Stimulated activated effector memory CD8-positive, alpha-beta T cell treated with anti-CD3 and anti-CD28 coated beads, Interleukin-12 subunit alpha, Interleukin-12 subunit beta, amount 100 ng/mL, for 72 hours (primary cell): ENCODE measurements at regions not wholly inside any gene's neighbourhood (a gene's known extent, or its start where the extent isn't known, plus 50 kb on each side); places are given as distances from the start of the nearest gene placed in this dataset.
"Not testable (repeated sequence)": the region's sequence is repeated elsewhere in the genome, so short reads cannot be mapped to it uniquely, and the experiment has no call there.

Experiments used
- ATAC-seq: fragments of 150-1000 bp; cut with Tn5 transposase; 2 replicates; pipeline ENCODE4 v1.10.0; 2021
- DNase-seq, 2 donors: peaks; one replicate each; pipeline ENCODE4 v3.0.0; 2021 to 2022; ENCODE audit warnings: low spot score in 2 of 2
- H3K27ac Mint-ChIP-seq: one replicate; pipeline ENCODE4 v1.8.0; 2022; ENCODE audit warnings: mild to moderate bottlenecking, mixed read lengths
- H3K36me3 Mint-ChIP-seq: one replicate; pipeline ENCODE4 v1.8.0; 2022; ENCODE audit warnings: mild to moderate bottlenecking, mixed read lengths
- H3K4me1 Mint-ChIP-seq: one replicate; pipeline ENCODE4 v1.8.0; 2022; ENCODE audit warnings: mixed read lengths
- H3K4me3 Mint-ChIP-seq: one replicate; pipeline ENCODE4 v1.8.0; 2022; ENCODE audit warnings: mild to moderate bottlenecking, mixed read lengths
- H3K9me3 Mint-ChIP-seq: one replicate; pipeline ENCODE4 v1.8.0; 2022; ENCODE audit warnings: mixed read lengths

DNA sequence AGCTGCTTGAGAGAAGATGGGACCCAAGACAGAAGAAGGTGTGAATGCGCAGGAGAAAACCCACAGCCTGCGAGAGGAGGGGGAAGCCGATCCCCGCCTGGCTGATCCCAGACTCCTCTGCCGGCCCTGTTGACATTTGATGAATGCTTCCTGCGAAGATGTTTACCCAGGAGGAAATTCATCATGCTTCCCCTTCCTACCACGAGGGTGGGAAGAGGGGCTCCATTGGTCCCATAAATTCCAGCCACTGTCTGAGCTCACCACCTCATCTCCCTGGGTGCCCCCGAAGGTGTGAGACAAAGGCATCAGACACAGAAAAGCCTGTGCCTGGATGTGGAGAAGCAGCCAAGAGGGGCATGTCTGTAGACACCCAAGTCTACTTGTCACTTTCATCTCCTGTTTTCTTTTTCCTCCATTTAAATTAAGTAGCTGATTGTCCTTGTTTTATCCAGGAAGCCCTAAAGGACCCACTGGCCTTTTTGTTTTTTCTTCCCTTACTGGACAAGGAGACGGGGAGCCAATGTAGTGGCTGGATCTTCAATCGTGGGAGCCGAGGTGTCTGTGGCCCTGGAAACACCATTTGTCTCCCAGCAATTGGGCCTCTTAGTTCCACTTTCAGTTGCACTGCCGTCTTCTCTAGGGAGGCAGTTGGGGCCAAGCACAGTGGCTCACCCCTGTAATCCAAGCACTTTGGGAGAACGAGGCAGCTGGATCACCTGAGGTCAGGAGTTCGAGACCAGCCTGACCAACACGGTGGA, 95.3 kb upstream of the HES1 start:
- no peak for ATAC-seq
- H3K27ac Mint-ChIP-seq, result no peak overlapping the region
- H3K36me3 Mint-ChIP-seq, result no peaks in the 10 kb centered on the region
- no peaks in the 10 kb centered on the region for H3K9me3 Mint-ChIP-seq
- no peak overlapping the region for H3K4me3 Mint-ChIP-seq
- no peak for DNase-seq
- H3K4me1 Mint-ChIP-seq, result no peaks in the 10 kb centered on the region

DNA sequence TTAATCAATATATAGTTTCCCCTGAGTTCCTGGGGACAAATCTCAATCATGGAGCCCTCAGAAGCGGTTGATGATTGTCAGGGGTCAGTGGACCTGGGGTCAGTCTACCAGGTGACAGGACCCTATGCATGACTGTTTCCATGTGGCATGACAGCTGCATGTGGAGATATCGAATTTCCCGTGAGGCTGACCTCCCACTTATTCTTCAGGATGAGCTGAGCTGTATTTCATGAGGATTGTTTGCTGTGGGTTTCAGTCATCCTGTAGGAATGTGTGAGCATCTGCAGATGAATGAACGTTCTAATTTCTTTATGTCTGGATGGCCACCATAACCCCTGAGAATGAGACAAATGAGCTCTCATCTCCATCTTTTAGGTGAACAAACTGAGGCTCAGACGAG, 93.0 kb upstream of the HES1 start:
- Mint-ChIP-seq H3K36me3 (no peaks in the 10 kb centered on the region), H3K4me1 (no peaks in the 10 kb centered on the region), H3K9me3 (no peaks in the 10 kb centered on the region), H3K4me3 (no peak overlapping the region), H3K27ac (no peak overlapping the region)
- DNase-seq (no peak), ATAC-seq (no peak)

DNA sequence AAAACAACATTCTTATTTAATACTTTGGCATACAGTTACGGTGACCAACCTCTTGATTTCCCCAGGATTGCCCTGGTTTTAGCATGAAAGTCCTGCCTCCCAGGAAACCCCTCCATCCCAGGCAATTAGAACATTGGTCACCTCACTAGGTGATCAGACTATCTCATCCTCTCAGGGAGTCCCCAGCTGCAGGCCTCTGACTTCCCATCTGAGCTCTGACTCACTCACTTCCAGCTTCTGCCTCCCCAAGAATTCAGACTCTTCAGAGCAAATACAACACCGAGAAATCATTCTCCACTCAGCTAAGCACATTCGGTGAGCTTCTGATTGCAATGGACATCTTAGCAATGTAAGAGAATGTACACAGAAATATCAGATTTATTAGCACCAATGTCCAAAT, 92.4 kb upstream of the HES1 start:
- Mint-ChIP-seq H3K36me3 (no peaks in the 10 kb centered on the region), H3K9me3 (no peaks in the 10 kb centered on the region), H3K4me3 (no peak overlapping the region), H3K27ac (no peak overlapping the region), H3K4me1 (no peaks in the 10 kb centered on the region)
- DNase-seq (no peak), ATAC-seq (no peak)

DNA sequence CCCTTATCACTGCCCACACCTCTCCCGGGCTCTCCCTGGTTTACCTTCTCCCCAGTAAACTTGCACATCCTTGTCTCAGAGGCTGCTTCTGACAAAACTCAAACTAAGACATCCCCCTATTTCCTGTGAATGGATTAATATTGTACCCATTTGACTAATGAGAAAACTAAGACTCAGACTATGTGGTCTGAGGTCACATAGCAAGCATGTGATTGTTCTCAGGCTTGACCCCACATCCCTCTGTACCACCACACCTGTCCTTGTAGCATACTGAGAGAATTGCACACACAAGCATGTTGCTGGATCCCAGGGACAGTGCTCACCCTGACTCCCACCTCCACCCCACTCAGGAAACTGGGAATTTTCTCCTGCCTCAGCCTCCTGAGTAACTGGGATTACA, 90.7 kb upstream of the HES1 start:
- no peak overlapping the region for H3K27ac Mint-ChIP-seq
- peak; percentile 34 for ATAC-seq
- H3K36me3 Mint-ChIP-seq, result no peaks in the 10 kb centered on the region

DNA sequence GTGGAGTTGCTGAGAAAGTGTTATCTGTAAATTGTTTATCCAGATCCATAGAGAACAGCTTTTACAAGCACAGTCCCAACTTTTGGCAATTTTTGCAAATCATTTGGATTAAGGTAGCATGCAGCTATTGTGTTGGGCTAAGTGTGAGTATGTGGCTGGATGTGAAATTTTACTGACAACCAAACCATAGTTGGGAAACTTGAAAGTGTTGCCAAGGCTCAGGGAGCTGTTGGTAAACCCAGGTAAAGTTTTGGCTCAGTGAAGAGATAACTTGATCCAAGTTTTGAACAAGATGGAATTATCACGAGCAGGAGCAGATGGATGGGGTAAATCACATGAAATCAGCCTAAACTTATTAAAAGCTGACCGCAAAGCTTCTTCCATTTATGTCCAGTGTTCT, 90.0 kb upstream of the HES1 start:
- ATAC-seq, result no peak
- H3K27ac Mint-ChIP-seq, result no peak overlapping the region
- H3K4me3 Mint-ChIP-seq, result no peak overlapping the region
- no peaks in the 10 kb centered on the region for H3K4me1 Mint-ChIP-seq
- no peak for DNase-seq
- no peaks in the 10 kb centered on the region for H3K36me3 Mint-ChIP-seq
- no peaks in the 10 kb centered on the region for H3K9me3 Mint-ChIP-seq

More for the DNA sequence above, 90.7 kb upstream of the HES1 start:
- DNase-seq, result no peak
- H3K4me3 Mint-ChIP-seq, result no peak overlapping the region
- no peaks in the 10 kb centered on the region for H3K9me3 Mint-ChIP-seq
- no peaks in the 10 kb centered on the region for H3K4me1 Mint-ChIP-seq

DNA sequence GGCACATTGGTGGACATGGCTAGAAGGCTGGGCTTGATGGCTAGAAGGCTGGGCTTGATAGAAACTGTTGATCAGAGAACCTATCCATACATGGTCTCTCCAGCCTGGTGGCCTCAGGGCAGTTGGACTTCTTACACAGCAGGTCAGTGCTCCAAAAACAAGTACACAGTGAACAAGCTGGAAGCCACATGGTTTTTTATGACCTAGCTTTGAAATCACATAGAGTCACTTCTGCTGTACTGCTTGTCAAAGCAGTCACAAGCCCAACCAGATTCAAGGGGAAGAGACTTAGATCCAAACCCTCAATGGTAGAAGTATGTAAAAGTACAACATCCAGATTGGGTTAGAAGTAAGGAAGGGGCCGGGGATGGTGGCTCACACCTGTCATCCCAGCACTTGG, 89.4 kb upstream of the HES1 start:
- ATAC-seq, result no peak
- H3K27ac Mint-ChIP-seq, result no peak overlapping the region
- no peaks in the 10 kb centered on the region for H3K4me1 Mint-ChIP-seq
- DNase-seq, result no peak
- H3K9me3 Mint-ChIP-seq, result no peaks in the 10 kb centered on the region
- no peaks in the 10 kb centered on the region for H3K36me3 Mint-ChIP-seq
- no peak overlapping the region for H3K4me3 Mint-ChIP-seq

DNA sequence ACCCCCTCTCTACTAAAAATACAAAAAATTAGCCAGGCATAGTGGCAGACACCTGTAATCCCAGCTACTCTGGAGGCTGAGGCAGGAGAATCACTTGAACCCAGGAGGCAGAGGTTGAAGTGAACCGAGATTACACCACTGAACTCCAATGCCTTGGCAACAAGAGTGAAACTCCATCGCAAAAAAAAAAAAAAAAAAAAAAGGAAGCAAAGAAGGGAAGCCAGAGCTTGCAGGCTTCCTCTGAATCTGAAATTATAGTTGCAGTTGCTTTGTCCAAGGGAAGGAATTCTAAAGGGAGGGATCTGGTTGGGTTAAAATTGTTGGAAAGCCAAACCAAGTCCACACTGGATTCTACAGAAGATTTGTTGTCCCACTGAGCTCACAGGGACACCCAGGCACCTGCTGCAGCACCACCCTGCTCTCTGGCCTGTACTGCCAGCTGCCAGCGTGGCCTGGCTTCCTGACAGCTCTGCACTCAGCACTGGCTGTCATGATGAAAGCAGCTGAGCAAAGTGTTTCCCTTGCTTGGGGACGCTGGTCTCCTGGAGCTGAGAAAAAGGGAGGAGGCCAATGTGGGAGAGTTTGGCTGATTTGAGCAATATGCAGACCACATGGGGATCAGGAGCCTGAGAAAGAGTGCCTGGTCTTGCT, 88.8 kb upstream of the HES1 start:
- no peak for DNase-seq
- no peaks in the 10 kb centered on the region for H3K36me3 Mint-ChIP-seq
- H3K27ac Mint-ChIP-seq, result no peak overlapping the region
- no peaks in the 10 kb centered on the region for H3K4me1 Mint-ChIP-seq
- H3K9me3 Mint-ChIP-seq, result peaks cover 3% of the 10 kb centered on the region
- H3K4me3 Mint-ChIP-seq, result no peak overlapping the region
- no peak for ATAC-seq

DNA sequence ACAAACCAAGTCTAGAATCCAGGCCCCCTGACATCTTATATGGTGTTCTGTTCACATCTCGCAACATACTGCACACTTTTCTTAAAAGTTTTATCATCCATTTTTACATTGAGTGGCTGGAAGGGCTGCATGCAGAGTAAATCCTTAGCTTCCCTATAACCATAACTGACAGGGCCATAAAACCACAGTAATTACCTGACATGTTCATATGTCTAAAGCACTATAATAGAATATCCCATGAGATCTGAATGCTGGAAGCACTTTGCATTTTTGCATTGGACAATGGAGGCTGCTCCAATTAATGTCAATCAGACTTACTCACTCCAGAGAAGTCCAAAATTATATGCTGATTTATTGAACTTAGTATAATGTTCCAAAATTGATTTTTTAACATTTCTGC, 86.6 kb upstream of the HES1 start:
- no peaks in the 10 kb centered on the region for H3K36me3 Mint-ChIP-seq
- H3K4me1 Mint-ChIP-seq, result no peaks in the 10 kb centered on the region
- DNase-seq (no peak), ATAC-seq (no peak)
- H3K27ac Mint-ChIP-seq, result no peak overlapping the region
- H3K9me3 Mint-ChIP-seq, result peaks cover 3% of the 10 kb centered on the region
- H3K4me3 Mint-ChIP-seq, result no peak overlapping the region

DNA sequence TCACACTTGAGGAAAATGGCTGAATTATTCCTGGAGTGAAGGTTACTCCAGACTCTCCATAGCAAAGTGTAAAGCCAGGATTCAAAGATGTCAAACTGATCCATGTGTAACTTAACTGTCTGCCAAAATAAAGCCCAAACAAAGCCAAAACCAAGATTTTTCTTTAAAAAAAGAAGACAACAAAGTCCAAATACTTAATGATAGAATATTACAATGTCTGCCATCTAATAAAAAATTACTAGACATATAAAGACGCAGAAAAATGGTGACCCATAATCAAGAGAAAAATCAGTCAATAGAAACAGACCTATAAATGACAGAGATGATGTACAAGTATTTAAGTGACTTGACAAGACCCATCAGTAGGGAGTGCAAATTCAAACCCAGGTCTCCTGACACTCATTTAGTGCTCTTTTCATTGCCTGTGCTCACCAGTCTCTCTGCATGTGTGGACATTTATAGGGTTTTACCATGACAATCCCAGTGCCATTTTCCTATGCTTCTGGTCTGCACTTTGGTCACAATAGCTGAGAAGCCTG, 85.1 kb upstream of the HES1 start:
- Mint-ChIP-seq H3K36me3 (no peaks in the 10 kb centered on the region), H3K27ac (no peak overlapping the region), H3K4me3 (no peak overlapping the region), H3K4me1 (no peaks in the 10 kb centered on the region), H3K9me3 (peaks cover 3% of the 10 kb centered on the region)
- DNase-seq, result no peak
- no peak for ATAC-seq

DNA sequence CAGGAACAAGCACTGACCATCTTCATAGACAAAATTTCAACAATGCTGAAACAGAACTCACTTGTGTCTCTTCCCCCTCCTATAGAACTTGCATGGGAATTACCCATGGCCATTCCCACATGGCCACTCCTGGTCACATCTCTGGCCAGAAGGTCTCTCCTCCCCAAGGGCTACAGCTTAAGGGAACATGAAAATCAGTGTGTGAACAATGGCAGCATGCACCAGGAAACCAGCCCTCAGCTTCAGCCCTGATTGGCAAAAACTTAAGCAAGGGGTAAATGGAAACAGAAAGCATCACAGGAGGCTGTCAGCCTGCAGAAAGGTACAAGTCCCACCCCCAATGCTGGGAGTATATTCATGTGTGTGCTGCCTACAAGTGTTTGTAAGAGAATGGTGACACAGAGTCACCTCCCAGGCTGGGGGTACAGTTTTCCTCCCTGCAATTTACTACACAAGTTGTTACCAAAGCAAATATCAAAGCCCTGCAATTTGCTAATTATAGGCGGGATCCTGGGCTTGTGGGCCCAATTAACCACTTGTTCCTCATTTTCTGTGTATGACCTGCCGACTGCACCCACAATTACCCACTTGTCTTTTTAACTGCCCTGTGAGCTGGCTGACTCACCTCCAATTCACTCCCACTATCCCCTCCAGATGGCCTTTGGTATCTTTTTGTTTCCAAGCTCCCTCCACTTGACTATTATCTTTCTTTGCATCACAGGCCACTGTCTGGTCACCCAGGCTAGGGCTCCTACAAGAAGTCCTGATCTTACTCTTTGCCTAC, 84.4 kb upstream of the HES1 start:
- H3K4me1 Mint-ChIP-seq, result no peaks in the 10 kb centered on the region
- peaks cover 3% of the 10 kb centered on the region for H3K9me3 Mint-ChIP-seq
- no peak overlapping the region for H3K4me3 Mint-ChIP-seq
- no peak overlapping the region for H3K27ac Mint-ChIP-seq
- H3K36me3 Mint-ChIP-seq, result no peaks in the 10 kb centered on the region
- ATAC-seq, result no peak
- no peak for DNase-seq

DNA sequence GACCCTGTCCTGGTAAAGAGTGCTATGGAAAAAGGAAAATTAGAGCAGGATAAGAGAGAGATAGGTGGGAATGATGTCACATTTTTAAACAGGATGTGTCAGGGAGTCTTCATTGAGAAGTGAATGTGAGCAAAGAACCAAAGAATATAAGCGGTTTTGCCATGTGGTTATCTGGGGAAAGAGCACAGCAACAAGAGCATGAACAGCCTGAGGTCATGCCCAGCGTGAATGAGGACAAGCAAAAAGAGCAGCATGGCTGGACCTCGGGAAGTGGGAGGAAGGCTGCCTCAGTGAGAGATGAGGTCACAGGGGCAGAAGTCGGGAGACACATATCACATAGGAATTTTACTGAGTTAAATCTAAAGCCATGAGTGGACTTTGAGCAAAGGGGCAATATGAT, 82.8 kb upstream of the HES1 start:
- Mint-ChIP-seq H3K4me1 (peaks cover 6% of the 10 kb centered on the region), H3K9me3 (peaks cover 3% of the 10 kb centered on the region), H3K4me3 (no peak overlapping the region), H3K27ac (no peak overlapping the region), H3K36me3 (no peaks in the 10 kb centered on the region)
- no peak for ATAC-seq
- DNase-seq, result no peak

DNA sequence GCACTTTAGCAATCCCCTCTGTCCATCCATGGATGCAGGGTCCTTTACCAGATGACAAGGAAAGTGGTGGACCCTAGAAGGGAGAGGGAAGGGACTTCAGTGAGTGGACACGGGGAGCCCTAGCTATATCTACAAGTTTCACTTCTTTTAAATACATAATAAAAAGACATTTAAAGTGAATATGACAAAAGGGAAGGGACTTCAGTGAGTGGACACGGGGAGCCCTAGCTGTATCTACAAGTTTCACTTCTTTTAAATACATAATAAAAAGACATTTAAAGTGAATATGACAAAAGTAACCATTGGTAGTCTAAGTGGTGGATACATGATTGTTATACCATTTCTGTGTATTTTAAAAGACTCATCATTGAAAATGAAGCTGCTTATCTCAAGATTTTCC, 81.9 kb upstream of the HES1 start:
- Mint-ChIP-seq H3K36me3 (no peaks in the 10 kb centered on the region), H3K9me3 (peaks cover 3% of the 10 kb centered on the region), H3K27ac (no peak overlapping the region), H3K4me1 (peaks cover 6% of the 10 kb centered on the region), H3K4me3 (no peak overlapping the region)
- ATAC-seq (no peak), DNase-seq (no peak)

DNA sequence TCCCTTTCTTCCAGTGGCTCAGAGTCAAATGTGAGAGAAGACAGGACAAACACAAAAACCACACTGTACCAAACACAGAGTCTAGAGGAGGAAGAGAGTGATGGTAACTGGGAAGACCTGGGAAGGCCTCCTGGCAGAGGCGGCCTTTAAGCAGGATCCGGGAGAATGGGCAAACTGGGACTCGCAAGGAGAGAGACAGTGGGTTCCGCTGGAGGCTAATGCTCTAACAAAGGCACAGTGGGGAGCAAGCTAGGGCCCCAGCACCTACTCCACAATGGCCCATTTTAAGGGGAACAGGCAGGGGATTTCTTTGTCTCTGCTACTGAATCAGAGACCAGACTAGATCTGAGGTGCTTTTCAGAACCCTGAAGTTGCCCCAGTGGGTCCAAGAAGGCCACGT, 81.4 kb upstream of the HES1 start:
- no peak for ATAC-seq
- DNase-seq, result no peak
- Mint-ChIP-seq H3K36me3 (no peaks in the 10 kb centered on the region), H3K27ac (no peak overlapping the region), H3K4me1 (peaks cover 6% of the 10 kb centered on the region), H3K9me3 (peaks cover 3% of the 10 kb centered on the region), H3K4me3 (no peak overlapping the region)

DNA sequence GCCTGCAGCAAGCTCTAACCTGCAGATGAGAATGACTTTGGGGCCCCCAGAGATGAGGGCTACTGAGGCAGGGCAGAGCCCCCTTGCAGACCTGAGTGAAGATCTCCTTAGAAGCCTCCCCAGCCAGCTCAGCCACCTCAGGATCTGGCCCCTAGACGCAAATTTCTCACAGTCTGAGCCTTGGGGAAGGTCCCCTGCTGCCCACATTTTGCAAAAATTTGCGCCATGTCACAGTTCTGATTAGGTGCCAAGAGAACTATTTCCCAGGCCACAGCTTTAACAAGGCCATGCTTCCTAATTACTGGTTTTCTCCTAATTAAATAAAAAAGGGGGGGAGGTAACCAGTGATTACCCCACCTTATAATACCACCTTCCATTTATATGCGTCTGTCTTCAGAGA, 81.0 kb upstream of the HES1 start:
- ATAC-seq, result no peak
- H3K4me1 Mint-ChIP-seq, result peaks cover 6% of the 10 kb centered on the region

DNA sequence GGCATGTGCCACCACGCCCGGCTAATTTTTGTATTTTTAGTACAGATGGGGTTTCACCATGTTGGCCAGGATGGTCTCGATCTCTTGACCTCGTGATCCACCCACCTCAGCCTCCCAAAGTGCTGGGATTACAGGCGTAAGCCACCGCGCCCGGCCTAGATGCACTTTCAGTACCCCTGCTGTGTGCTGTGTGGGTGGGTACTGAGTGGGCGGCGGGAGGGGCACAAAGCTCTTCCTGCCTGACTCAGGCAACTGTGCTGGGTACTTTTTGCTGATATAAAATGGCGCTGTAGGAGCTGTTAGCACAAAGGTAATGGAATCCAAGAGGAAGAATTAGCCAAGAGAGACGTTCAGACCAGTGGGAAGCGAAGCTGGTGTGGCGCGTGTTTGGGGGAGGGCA, 79.6 kb upstream of the HES1 start:
- DNase-seq, H3K27ac Mint-ChIP-seq, H3K9me3 Mint-ChIP-seq, H3K36me3 Mint-ChIP-seq, H3K4me1 Mint-ChIP-seq, ATAC-seq, H3K4me3 Mint-ChIP-seq: not testable (repeated sequence)

More for the DNA sequence above, 81.0 kb upstream of the HES1 start:
- Mint-ChIP-seq H3K36me3 (no peaks in the 10 kb centered on the region), H3K9me3 (peaks cover 3% of the 10 kb centered on the region), H3K27ac (no peak overlapping the region), H3K4me3 (no peak overlapping the region)
- DNase-seq, result no peak
